ENCODE measurements at regions not wholly inside any gene's neighbourhood (a gene's known extent, or its start where the extent isn't known, plus 50 kb on each side); places are given as distances from the start of the nearest gene placed in this dataset.

GRCh38 chr2:236763857-236764256 lies 194.2 kb downstream of the ACKR3 start:
- TF ChIP-seq EP300 (IDR thresholded peaks at IDR 0.05; ENCODE audit: borderline replicate concordance), result no peak
- TF ChIP-seq NFIC (IDR thresholded peaks at IDR 0.05), result no peak
- no peak for TF ChIP-seq TAF1 (IDR thresholded peaks at IDR 0.05; ENCODE audit: low read depth)
- no peak for TF ChIP-seq USF1 (IDR thresholded peaks at IDR 0.05)
- no peak for TF ChIP-seq CREB1 (IDR thresholded peaks at IDR 0.05; ENCODE audit: low read depth)
- TF ChIP-seq CEBPB (IDR thresholded peaks at IDR 0.05), result no peak

Measured in Ishikawa (cell line).